Mesendoderm (in vitro differentiated cells): ENCODE measurements at regions not wholly inside any gene's neighbourhood (a gene's known extent, or its start where the extent isn't known, plus 50 kb on each side); places are given as distances from the start of the nearest gene placed in this dataset.

ENCODE experiments used
- DNase-seq: peaks from one replicate; pipeline ENCODE4 v3.0.0; 2013
- H2AK5ac ChIP-seq: 2 replicates; pipeline ENCODE4 v1.6.1; 2013; ENCODE audit warnings: low read length, inconsistent platforms
- H2BK120ac ChIP-seq: 2 replicates; pipeline ENCODE4 v1.6.1; 2013; ENCODE audit warnings: low read depth, mild to moderate bottlenecking, low read length, moderate library complexity, mixed read lengths
- H2BK15ac ChIP-seq: replicated peaks from 2 replicates; pipeline ENCODE4 v1.6.1; 2013; ENCODE audit warnings: low read depth, mild to moderate bottlenecking, moderate library complexity
- H2BK5ac ChIP-seq: 2 replicates; pipeline ENCODE4 v1.6.1; 2013; ENCODE audit warnings: low read length, inconsistent platforms
- H3K18ac ChIP-seq: 2 replicates; pipeline ENCODE4 v1.6.1; 2013; ENCODE audit warnings: mild to moderate bottlenecking, low read length, mixed read lengths
- H3K23ac ChIP-seq: one replicate; pipeline ENCODE4 v1.6.1; 2013; ENCODE audit warnings: low read length
- H3K27ac ChIP-seq: 2 replicates; pipeline ENCODE4 v1.5.1; 2013; ENCODE audit warnings: low read depth, mild to moderate bottlenecking, inconsistent platforms, low read length, moderate library complexity
- H3K27me3 ChIP-seq: 2 replicates; pipeline ENCODE4 v1.6.1; 2013; ENCODE audit warnings: low read length, control low read depth, mild to moderate bottlenecking, inconsistent platforms; ENCODE audit not compliant: insufficient read depth, poor library complexity
- H3K36me3 ChIP-seq: 2 replicates; pipeline ENCODE4 v1.6.1; 2013; ENCODE audit warnings: low read length, inconsistent platforms; ENCODE audit not compliant: control insufficient read depth, insufficient read depth
- H3K4ac ChIP-seq: one replicate; pipeline ENCODE4 v1.6.1; 2013; ENCODE audit warnings: low read depth, mild to moderate bottlenecking, low read length, moderate library complexity
- H3K4me1 ChIP-seq: 2 replicates; pipeline ENCODE4 v1.6.1; 2013; ENCODE audit warnings: low read depth, low read length, inconsistent platforms; ENCODE audit not compliant: control insufficient read depth
- H3K4me2 ChIP-seq: 2 replicates; pipeline ENCODE4 v1.6.1; 2013; ENCODE audit warnings: low read length
- H3K4me3 ChIP-seq: 2 replicates; pipeline ENCODE4 v1.5.1; 2013; ENCODE audit warnings: mild to moderate bottlenecking, low read length
- H3K56ac ChIP-seq: one replicate; pipeline ENCODE4 v1.6.1; 2013; ENCODE audit warnings: low read length
- H3K79me1 ChIP-seq: 2 replicates; pipeline ENCODE4 v1.6.1; 2013; ENCODE audit warnings: low read length, inconsistent platforms
- H3K79me2 ChIP-seq: 2 replicates; pipeline ENCODE4 v1.6.1; 2013; ENCODE audit warnings: mild to moderate bottlenecking, low read length; ENCODE audit not compliant: control insufficient read depth, insufficient read depth
- H3K9ac ChIP-seq: 2 replicates; pipeline ENCODE4 v1.6.1; 2013; ENCODE audit warnings: low read length, inconsistent platforms
- H4K5ac ChIP-seq: one replicate; pipeline ENCODE4 v1.6.1; 2013; ENCODE audit warnings: low read length
- H4K8ac ChIP-seq: one replicate; pipeline ENCODE4 v1.6.1; 2013; ENCODE audit warnings: low read depth, mild to moderate bottlenecking, control low read depth, low read length, moderate library complexity
- whole genome bisulfite sequencing: extraction: QIAGEN DNeasy Blood & Tissue Kit; methylation state at CpG from one replicate; pipeline ENCODE4 v1.1.7; 2013; ENCODE audit warnings: low lambda C conversion rate, missing lambda C conversion rate; ENCODE audit not compliant: insufficient coverage; ENCODE audit errors: extremely low coverage; 5-methylcytosine and 5-hydroxymethylcytosine counted together

- no peaks in the 10 kb centered on the region for H3K79me2 ChIP-seq
- H2AK5ac ChIP-seq = no peak overlapping the region
- no peak overlapping the region for H2BK15ac ChIP-seq
- no peak for DNase-seq
- peak overlapping the region; percentile 49 for H3K27ac ChIP-seq
- peak overlapping the region; percentile 53 for H3K56ac ChIP-seq
- no peak overlapping the region for H2BK5ac ChIP-seq
- no peak overlapping the region for H4K5ac ChIP-seq
- H3K4me2 ChIP-seq = no peak overlapping the region
- no peaks in the 10 kb centered on the region for H3K36me3 ChIP-seq
- no peaks in the 10 kb centered on the region for H3K27me3 ChIP-seq
- peak overlapping the region; percentile 76 for H3K18ac ChIP-seq
- H2BK120ac ChIP-seq = no peak overlapping the region
- H3K4me3 ChIP-seq = no peak overlapping the region
- no peak overlapping the region for H3K9ac ChIP-seq
- H3K79me1 ChIP-seq = no peaks in the 10 kb centered on the region
- no peak overlapping the region for H3K4ac ChIP-seq
- H4K8ac ChIP-seq = no peak overlapping the region
- no CpG with 5 or more reads among the region's 4 CpGs for WGBS
- H3K4me1 ChIP-seq = peaks cover 4% of the 10 kb centered on the region
- no peak overlapping the region for H3K23ac ChIP-seq
Measured at GRCh38 chr10:21308946-21309345, 216.5 kb downstream of the SKIDA1 start.

GRCh38 chr10:21308018-21308417, 217.5 kb downstream of the SKIDA1 start:
- Histone ChIP-seq H3K23ac (no peak overlapping the region), H2BK5ac (no peak overlapping the region), H4K8ac (peak overlapping the region; percentile 68), H3K4me2 (no peak overlapping the region), H3K56ac (no peak overlapping the region), H3K79me2 (no peaks in the 10 kb centered on the region), H3K79me1 (no peaks in the 10 kb centered on the region), H2AK5ac (no peak overlapping the region), H3K36me3 (no peaks in the 10 kb centered on the region), H4K5ac (no peak overlapping the region), H3K4me3 (no peak overlapping the region), H3K18ac (peak overlapping the region; percentile 65), H3K27me3 (no peaks in the 10 kb centered on the region), H3K9ac (no peak overlapping the region), H2BK120ac (no peak overlapping the region), H3K4me1 (no peaks in the 10 kb centered on the region), H3K4ac (peak overlapping the region; percentile 29), H3K27ac (no peak overlapping the region), H2BK15ac (peak overlapping the region; percentile 100)
- WGBS = no CpG with 5 or more reads among the region's 3 CpGs
- DNase-seq = no peak

GRCh38 chr10:21304608-21305007, 220.9 kb downstream of the SKIDA1 start:
- Histone ChIP-seq H3K4me3 (no peak overlapping the region), H4K8ac (no peak overlapping the region), H3K56ac (no peak overlapping the region), H3K36me3 (no peaks in the 10 kb centered on the region), H2AK5ac (no peak overlapping the region), H3K9ac (no peak overlapping the region), H3K4me1 (no peaks in the 10 kb centered on the region), H2BK15ac (no peak overlapping the region), H3K4ac (no peak overlapping the region), H3K79me2 (no peaks in the 10 kb centered on the region), H3K18ac (no peak overlapping the region), H3K27me3 (no peaks in the 10 kb centered on the region), H3K27ac (no peak overlapping the region), H3K79me1 (no peaks in the 10 kb centered on the region), H2BK120ac (no peak overlapping the region), H3K23ac (no peak overlapping the region), H2BK5ac (no peak overlapping the region), H3K4me2 (no peak overlapping the region), H4K5ac (no peak overlapping the region)
- no peak for DNase-seq
- WGBS = no CpG with 5 or more reads among the region's 2 CpGs

GRCh38 chr10:21304198-21304597, 221.3 kb downstream of the SKIDA1 start:
- peak overlapping the region; percentile 27 for H3K56ac ChIP-seq
- DNase-seq = no peak
- H3K4me2 ChIP-seq = no peak overlapping the region
- no peaks in the 10 kb centered on the region for H3K4me1 ChIP-seq
- no peak overlapping the region for H3K23ac ChIP-seq
- no peak overlapping the region for H3K4me3 ChIP-seq
- H3K27ac ChIP-seq = no peak overlapping the region
- no peak overlapping the region for H2BK120ac ChIP-seq
- no peaks in the 10 kb centered on the region for H3K36me3 ChIP-seq
- peak overlapping the region; percentile 18 for H3K18ac ChIP-seq
- H3K79me2 ChIP-seq = no peaks in the 10 kb centered on the region
- H2BK5ac ChIP-seq = no peak overlapping the region
- no peak overlapping the region for H4K5ac ChIP-seq
- no CpG with 5 or more reads among the region's 5 CpGs for WGBS
- no peaks in the 10 kb centered on the region for H3K27me3 ChIP-seq
- H2AK5ac ChIP-seq = no peak overlapping the region
- no peak overlapping the region for H4K8ac ChIP-seq
- H3K9ac ChIP-seq = no peak overlapping the region
- no peak overlapping the region for H2BK15ac ChIP-seq
- H3K4ac ChIP-seq = no peak overlapping the region
- H3K79me1 ChIP-seq = no peaks in the 10 kb centered on the region

- Histone ChIP-seq H3K23ac (no peak overlapping the region), H3K27ac (no peak overlapping the region), H2BK120ac (no peak overlapping the region), H3K9ac (no peak overlapping the region), H4K8ac (no peak overlapping the region), H3K27me3 (no peaks in the 10 kb centered on the region), H3K4ac (no peak overlapping the region), H3K79me2 (no peaks in the 10 kb centered on the region), H4K5ac (no peak overlapping the region), H3K18ac (no peak overlapping the region), H3K4me2 (no peak overlapping the region), H3K4me1 (no peaks in the 10 kb centered on the region), H2AK5ac (no peak overlapping the region), H3K79me1 (no peaks in the 10 kb centered on the region), H3K4me3 (no peak overlapping the region), H2BK5ac (no peak overlapping the region), H3K36me3 (no peaks in the 10 kb centered on the region), H3K56ac (no peak overlapping the region), H2BK15ac (no peak overlapping the region)
- WGBS = no CpG with 5 or more reads among the region's 1 CpG
- DNase-seq = no peak
Measured at GRCh38 chr10:21300551-21300950, 224.9 kb downstream of the SKIDA1 start.

- Histone ChIP-seq H3K79me2 (no peaks in the 10 kb centered on the region), H3K27ac (no peak overlapping the region), H3K4me2 (no peak overlapping the region), H3K56ac (no peak overlapping the region), H3K18ac (no peak overlapping the region), H3K36me3 (no peaks in the 10 kb centered on the region), H3K27me3 (no peaks in the 10 kb centered on the region), H3K9ac (no peak overlapping the region), H4K5ac (no peak overlapping the region), H2AK5ac (peak overlapping the region; percentile 15), H2BK120ac (no peak overlapping the region), H2BK15ac (no peak overlapping the region), H3K4ac (no peak overlapping the region), H3K79me1 (no peaks in the 10 kb centered on the region), H4K8ac (no peak overlapping the region), H3K4me1 (peaks cover 4% of the 10 kb centered on the region), H3K23ac (no peak overlapping the region), H3K4me3 (no peak overlapping the region), H2BK5ac (no peak overlapping the region)
- no peak for DNase-seq
- no CpG with 5 or more reads among the region's 7 CpGs for WGBS
Measured at GRCh38 chr10:21299330-21299729, 226.2 kb downstream of the SKIDA1 start.
